Loucy (cell line): ENCODE measurements at regions not wholly inside any gene's neighbourhood (a gene's known extent, or its start where the extent isn't known, plus 50 kb on each side); places are given as distances from the start of the nearest gene placed in this dataset.

Experiments used
- EZH2phosphoT487 ChIP-seq: fragments of 200-600 bp; IDR thresholded peaks from 2 replicates; pipeline ENCODE4 v1.6.1; 2018; ENCODE audit warnings: antibody characterized with exemption, mild to moderate bottlenecking, moderate library complexity, borderline replicate concordance
- TF ChIP-seq, protein P1 (sequence below): fragments of 200-600 bp; sonication (generic); conservative IDR thresholded peaks from 2 replicates; pipeline ENCODE4 v1.5.1; 2014; ENCODE audit warnings: mild to moderate bottlenecking, antibody characterized with exemption, low read length

DNA sequence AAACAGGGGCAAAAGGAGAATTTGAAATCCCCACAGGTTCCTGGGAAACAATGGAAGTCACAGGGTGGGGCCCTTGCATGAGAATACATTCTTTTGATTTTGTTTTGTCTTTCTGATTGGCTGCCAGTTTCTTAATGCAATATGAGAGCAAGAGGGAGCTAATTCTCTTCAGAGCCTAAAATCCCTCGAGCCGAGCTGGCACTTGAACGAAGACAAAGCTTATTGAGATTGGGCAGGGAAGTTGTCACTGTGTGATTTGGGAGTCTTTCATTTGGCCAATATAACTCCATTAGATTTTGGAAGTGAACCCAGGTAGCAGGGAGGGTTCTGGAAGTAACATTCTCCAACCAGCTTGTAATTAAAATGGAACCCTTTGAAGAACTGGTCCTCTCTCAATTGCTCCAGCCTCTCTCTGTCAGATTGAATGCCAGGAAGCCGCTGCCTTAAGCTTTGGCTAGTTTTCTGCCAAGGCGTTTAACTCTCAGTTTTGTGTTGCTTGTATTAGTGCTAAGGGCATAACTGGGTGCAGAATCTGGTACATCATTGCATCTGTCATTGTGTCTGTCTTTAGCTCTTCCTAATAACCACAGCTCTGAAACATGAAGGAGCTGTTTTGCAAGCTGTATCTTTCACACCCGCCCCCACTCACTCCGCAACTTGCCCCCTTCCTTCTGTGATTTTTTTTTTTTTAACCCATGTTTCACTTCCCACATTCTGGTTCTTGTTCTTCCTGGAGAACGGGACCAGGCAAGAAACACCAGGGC is 272.0 kb downstream of the MAF start:
- TF ChIP-seq, protein P1, sequence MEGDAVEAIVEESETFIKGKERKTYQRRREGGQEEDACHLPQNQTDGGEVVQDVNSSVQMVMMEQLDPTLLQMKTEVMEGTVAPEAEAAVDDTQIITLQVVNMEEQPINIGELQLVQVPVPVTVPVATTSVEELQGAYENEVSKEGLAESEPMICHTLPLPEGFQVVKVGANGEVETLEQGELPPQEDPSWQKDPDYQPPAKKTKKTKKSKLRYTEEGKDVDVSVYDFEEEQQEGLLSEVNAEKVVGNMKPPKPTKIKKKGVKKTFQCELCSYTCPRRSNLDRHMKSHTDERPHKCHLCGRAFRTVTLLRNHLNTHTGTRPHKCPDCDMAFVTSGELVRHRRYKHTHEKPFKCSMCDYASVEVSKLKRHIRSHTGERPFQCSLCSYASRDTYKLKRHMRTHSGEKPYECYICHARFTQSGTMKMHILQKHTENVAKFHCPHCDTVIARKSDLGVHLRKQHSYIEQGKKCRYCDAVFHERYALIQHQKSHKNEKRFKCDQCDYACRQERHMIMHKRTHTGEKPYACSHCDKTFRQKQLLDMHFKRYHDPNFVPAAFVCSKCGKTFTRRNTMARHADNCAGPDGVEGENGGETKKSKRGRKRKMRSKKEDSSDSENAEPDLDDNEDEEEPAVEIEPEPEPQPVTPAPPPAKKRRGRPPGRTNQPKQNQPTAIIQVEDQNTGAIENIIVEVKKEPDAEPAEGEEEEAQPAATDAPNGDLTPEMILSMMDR: no peak
- no peak for TF ChIP-seq EZH2phosphoT487
